DMS53 treated with DMSO at 0.1 percent for 48 hours (cell line): ENCODE measurements at regions not wholly inside any gene's neighbourhood (a gene's known extent, or its start where the extent isn't known, plus 50 kb on each side); places are given as distances from the start of the nearest gene placed in this dataset.

ENCODE experiments used
- DNase-seq: peaks from one replicate; lab custom pipeline; 2025; ENCODE audit not compliant: unreplicated experiment; lab: John Stamatoyannopoulos, UW

- no peak for DNase-seq
Observed at GRCh38 chr4:108342325-108342970, 173.7 kb upstream of the LEF1 start.

- DNase-seq, result peak; percentile 5
Observed at GRCh38 chr4:108337923-108338322, 169.2 kb upstream of the LEF1 start.

GRCh38 chr4:108336076-108336475 lies 167.3 kb upstream of the LEF1 start:
- DNase-seq, result no peak

GRCh38 chr4:108335081-108335480 lies 166.3 kb upstream of the LEF1 start:
- no peak for DNase-seq

- no peak for DNase-seq
Observed at GRCh38 chr4:108334031-108334430, 165.3 kb upstream of the LEF1 start.

GRCh38 chr4:108333353-108333942 lies 164.7 kb upstream of the LEF1 start:
- no peak for DNase-seq

GRCh38 chr4:108331905-108332632 lies 163.3 kb upstream of the LEF1 start:
- DNase-seq, result no peak

GRCh38 chr4:108328383-108328732 lies 159.6 kb upstream of the LEF1 start:
- DNase-seq, result no peak

- no peak for DNase-seq
Observed at GRCh38 chr4:108327642-108328382, 159.1 kb upstream of the LEF1 start.

GRCh38 chr4:108325561-108325960 lies 156.8 kb upstream of the LEF1 start:
- no peak for DNase-seq

- no peak for DNase-seq
Observed at GRCh38 chr4:108324450-108324849, 155.7 kb upstream of the LEF1 start.

GRCh38 chr4:108322497-108322896 lies 153.8 kb upstream of the LEF1 start:
- DNase-seq, result no peak

GRCh38 chr4:108320061-108320460 lies 151.3 kb upstream of the LEF1 start:
- DNase-seq, result no peak

- DNase-seq, result no peak
Observed at GRCh38 chr4:108317377-108317776, 148.6 kb upstream of the LEF1 start.

GRCh38 chr4:108315694-108316093 lies 147.0 kb upstream of the LEF1 start:
- no peak for DNase-seq

- DNase-seq, result no peak
Observed at GRCh38 chr4:108314900-108315589, 146.3 kb upstream of the LEF1 start.

- no peak for DNase-seq
Observed at GRCh38 chr4:108313546-108314339, 145.0 kb upstream of the LEF1 start.

- DNase-seq, result peak; percentile 58
Observed at GRCh38 chr4:108311313-108311712, 142.6 kb upstream of the LEF1 start.

GRCh38 chr4:108303488-108304177 lies 134.9 kb upstream of the LEF1 start:
- DNase-seq, result peak; percentile 39
